Heart left ventricle (tissue), 16 donors: ENCODE measurements at regions not wholly inside any gene's neighbourhood (a gene's known extent, or its start where the extent isn't known, plus 50 kb on each side); places are given as distances from the start of the nearest gene placed in this dataset.
A peak's percentile ranks its signal among the peaks of the same experiment; 100 is the strongest.

Experiments
- ATAC-seq, 4 donors: fragments of 200-7000 bp; cut with Tn5 transposase; one replicate each; pipeline ENCODE4 v1.9.1; 2020 to 2022; ENCODE audit warnings: moderate library complexity in 4 of 4, mild to moderate bottlenecking in 3 of 4, moderate number of reproducible peaks in 1 of 4
- DNase-seq, 5 donors: peaks; one replicate each; pipeline ENCODE4 v3.0.0-alpha.2; 2020
- H3K27ac ChIP-seq, 12 donors: fragments of 200-600 bp; sonication (generic) in 4 of 12; one replicate each; pipeline versions ENCODE4 v1.5.0 to v1.8.0; 2016 to 2022; ENCODE audit warnings: mild to moderate bottlenecking in 2 of 12
- H3K27me3 ChIP-seq, 9 donors: fragments of 200-600 bp; sonication (generic) in 2 of 9; one replicate each; pipeline versions ENCODE4 v1.5.1 to v1.8.0; 2016 to 2022; ENCODE audit warnings: mild to moderate bottlenecking in 3 of 9
- H3K36me3 ChIP-seq, 9 donors: fragments of 200-600 bp; sonication (generic) in 2 of 9; one replicate each; pipeline versions ENCODE4 v1.5.0 to v1.8.0; 2018 to 2022; ENCODE audit warnings: mild to moderate bottlenecking in 2 of 9
- H3K4me1 ChIP-seq, 12 donors: fragments of 200-600 bp; sonication (generic) in 4 of 12; one replicate each; pipeline versions ENCODE4 v1.5.0 to v1.8.0; 2016 to 2022; ENCODE audit warnings: mild to moderate bottlenecking in 3 of 12
- H3K4me3 ChIP-seq, 12 donors: fragments of 200-600 bp; sonication (generic) in 4 of 12; one replicate each; pipeline versions ENCODE4 v1.5.0 to v1.8.0; 2017 to 2022; ENCODE audit warnings: mild to moderate bottlenecking in 9 of 12, moderate library complexity in 4 of 12
- H3K9me3 ChIP-seq, 12 donors: fragments of 200-600 bp; sonication (generic) in 4 of 12; one replicate each; pipeline versions ENCODE4 v1.5.0 to v1.8.0; 2016 to 2022; ENCODE audit warnings: mild to moderate bottlenecking in 1 of 12
- POLR2A ChIP-seq, 2 donors: fragments of 450-650 bp; IDR thresholded peaks; one replicate each; pipeline ENCODE4 v1.6.1; 2017; ENCODE audit warnings: antibody characterized with exemption in 2 of 2, mild to moderate bottlenecking in 2 of 2, moderate library complexity in 2 of 2
- WGBS, 4 donors: extraction: QIAGEN DNeasy Blood & Tissue Kit in 2 of 4; methylation state at CpG; one replicate each; pipeline versions ENCODE4 v1.1.5 to v1.1.7; 2013 to 2018; 5-methylcytosine and 5-hydroxymethylcytosine counted together
- intact Hi-C, 10 donors: fragments of 100-400 bp; cut with DNase I; formaldehyde crosslinking; loops; one replicate each; pipeline versions ENCODE4 v1.11.1 to v1.14.2; 2022
- TF ChIP-seq, protein P1 (sequence below), 12 donors: fragments of 200-600 bp; sonication (generic) in 4 of 12; IDR thresholded peaks; one replicate each; pipeline versions ENCODE4 v1.5.0 to v1.8.0; 2018 to 2022; ENCODE audit warnings: antibody characterized with exemption in 12 of 12, mild to moderate bottlenecking in 5 of 12
- donor health status: ischemic (EF 13 %, LVEDD 7.1; RV severe dilation, severe dysfunction).
- donor health status: healthy with polysubstance abuse.
- donor health status: DM: no; HTN: yes; CAD: no.
- donor health status: DM: no; HTN: no; CAD: no.
- donor health status: ischemic (EF 25% LVEDD 6.9; RV normal size, moderate dysfunction).
- donor health status: ischemic (EF 25% LVEDD 5.7; RV mildly dilated, moderate dysfunction).
- donor health status: healthy.
- donor health status: DM: yes; HTN: yes; CAD: no.
- donor health status: ischemic (EF 35%, LVEDD 5.7; RV mildly dilated, moderate dysfunction).
- donor health status: nonischemic (EF 11% LVEDD 7.7; RV severe dilation, severe dysfunction).
- donor health status: DM: yes; HTN: yes; CAD: no.
- donor health status: PGD.
- donor health status: ischemic (EF 29% LVEDD 5.4; RV normal size, mild dysfunction).
- donor health status: nonischemic (EF 23%, LVEDD 6.1; RV moderate dilation, normal function).

GRCh38 chr13:76697288-76697687 lies 188.9 kb downstream of the KCTD12 start:
- Histone ChIP-seq H3K27ac (no peak overlapping the region), H3K9me3 (no peaks in the 10 kb centered on the region), H3K4me3 (no peak overlapping the region), H3K4me1 (peaks cover 0 to 13% (median 0%) of the 10 kb centered on the region in 12 donors), H3K36me3 (no peaks in the 10 kb centered on the region), H3K27me3 (no peaks in the 10 kb centered on the region)
- WGBS, 4 donors = 70 to 76% (median 72%) methylated on average over 2 of the region's 2 CpGs
- intact Hi-C loops = no loop called here
- ATAC-seq = no peak
- no peak for DNase-seq
- TF ChIP-seq, protein P1, sequence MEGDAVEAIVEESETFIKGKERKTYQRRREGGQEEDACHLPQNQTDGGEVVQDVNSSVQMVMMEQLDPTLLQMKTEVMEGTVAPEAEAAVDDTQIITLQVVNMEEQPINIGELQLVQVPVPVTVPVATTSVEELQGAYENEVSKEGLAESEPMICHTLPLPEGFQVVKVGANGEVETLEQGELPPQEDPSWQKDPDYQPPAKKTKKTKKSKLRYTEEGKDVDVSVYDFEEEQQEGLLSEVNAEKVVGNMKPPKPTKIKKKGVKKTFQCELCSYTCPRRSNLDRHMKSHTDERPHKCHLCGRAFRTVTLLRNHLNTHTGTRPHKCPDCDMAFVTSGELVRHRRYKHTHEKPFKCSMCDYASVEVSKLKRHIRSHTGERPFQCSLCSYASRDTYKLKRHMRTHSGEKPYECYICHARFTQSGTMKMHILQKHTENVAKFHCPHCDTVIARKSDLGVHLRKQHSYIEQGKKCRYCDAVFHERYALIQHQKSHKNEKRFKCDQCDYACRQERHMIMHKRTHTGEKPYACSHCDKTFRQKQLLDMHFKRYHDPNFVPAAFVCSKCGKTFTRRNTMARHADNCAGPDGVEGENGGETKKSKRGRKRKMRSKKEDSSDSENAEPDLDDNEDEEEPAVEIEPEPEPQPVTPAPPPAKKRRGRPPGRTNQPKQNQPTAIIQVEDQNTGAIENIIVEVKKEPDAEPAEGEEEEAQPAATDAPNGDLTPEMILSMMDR (IDR thresholded peaks at IDR 0.05) = no peak
- TF ChIP-seq POLR2A (IDR thresholded peaks at IDR 0.05) = no peak

- no peak overlapping the region for H3K4me3 ChIP-seq
- no peaks in the 10 kb centered on the region for H3K27me3 ChIP-seq
- peaks cover 0 to 13% (median 0%) of the 10 kb centered on the region in 12 donors for H3K4me1 ChIP-seq
- DNase-seq (no peak), ATAC-seq (peak in 1 of 4 donors; percentile 42)
- H3K36me3 ChIP-seq = no peaks in the 10 kb centered on the region
- H3K27ac ChIP-seq = no peak overlapping the region
- WGBS, 4 donors = 54 to 62% (median 59%) methylated on average over 3 of the region's 3 CpGs
- no peaks in the 10 kb centered on the region for H3K9me3 ChIP-seq
- intact Hi-C loops = no loop called here
- TF ChIP-seq, protein P1 (IDR thresholded peaks at IDR 0.05) = no peak
- TF ChIP-seq POLR2A (IDR thresholded peaks at IDR 0.05) = no peak
These were observed 189.8 kb downstream of the KCTD12 start for GRCh38 chr13:76696370-76696769.

DNA sequence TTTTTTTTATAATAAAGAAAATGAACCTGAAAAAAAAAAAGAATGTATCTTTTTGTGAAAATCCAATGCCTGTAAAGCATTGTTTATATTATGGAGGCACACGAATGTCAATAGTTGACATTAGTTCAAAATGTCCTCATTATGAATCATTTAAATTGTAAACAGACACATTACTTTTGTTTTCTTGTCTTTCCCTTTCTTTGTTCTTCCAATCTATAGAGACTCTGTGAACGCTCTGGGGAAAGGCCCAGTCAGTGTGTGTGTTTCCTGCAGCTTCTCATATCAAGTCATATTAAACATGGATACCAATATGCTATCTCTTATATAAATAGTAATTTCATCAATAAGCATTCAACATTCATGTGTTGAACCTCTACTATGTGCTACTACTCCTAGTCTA lies 193.1 kb downstream of the KCTD12 start:
- Histone ChIP-seq H3K27me3 (no peaks in the 10 kb centered on the region), H3K9me3 (peaks cover 0 to 4% (median 0%) of the 10 kb centered on the region in 12 donors), H3K27ac (no peak overlapping the region), H3K36me3 (no peaks in the 10 kb centered on the region), H3K4me1 (peaks cover 0 to 14% (median 0%) of the 10 kb centered on the region in 12 donors), H3K4me3 (no peak overlapping the region)
- DNase-seq (no peak), ATAC-seq (no peak)
- TF ChIP-seq, protein P1 (IDR thresholded peaks at IDR 0.05) = no peak
- no peak for TF ChIP-seq POLR2A (IDR thresholded peaks at IDR 0.05)
- WGBS, 4 donors = 86 to 94% (median 89%) methylated on average over 2 of the region's 2 CpGs
- intact Hi-C loops = no loop called here

- Histone ChIP-seq H3K36me3 (no peaks in the 10 kb centered on the region), H3K9me3 (peaks cover 0 to 4% (median 0%) of the 10 kb centered on the region in 12 donors), H3K4me3 (no peak overlapping the region), H3K4me1 (peaks cover 0 to 18% (median 0%) of the 10 kb centered on the region in 12 donors), H3K27ac (no peak overlapping the region), H3K27me3 (no peaks in the 10 kb centered on the region)
- DNase-seq (no peak), ATAC-seq (no peak)
- TF ChIP-seq POLR2A (IDR thresholded peaks at IDR 0.05) = no peak
- TF ChIP-seq, protein P1 (IDR thresholded peaks at IDR 0.05) = no peak
- intact Hi-C loops = no loop called here
- 33 to 43% (median 39%) methylated on average over 1 of the region's 1 CpG for WGBS, 4 donors
These were observed 193.9 kb downstream of the KCTD12 start for GRCh38 chr13:76692346-76692745.
